ENCODE measurements at regions not wholly inside any gene's neighbourhood (a gene's known extent, or its start where the extent isn't known, plus 50 kb on each side); places are given as distances from the start of the nearest gene placed in this dataset.

DNA sequence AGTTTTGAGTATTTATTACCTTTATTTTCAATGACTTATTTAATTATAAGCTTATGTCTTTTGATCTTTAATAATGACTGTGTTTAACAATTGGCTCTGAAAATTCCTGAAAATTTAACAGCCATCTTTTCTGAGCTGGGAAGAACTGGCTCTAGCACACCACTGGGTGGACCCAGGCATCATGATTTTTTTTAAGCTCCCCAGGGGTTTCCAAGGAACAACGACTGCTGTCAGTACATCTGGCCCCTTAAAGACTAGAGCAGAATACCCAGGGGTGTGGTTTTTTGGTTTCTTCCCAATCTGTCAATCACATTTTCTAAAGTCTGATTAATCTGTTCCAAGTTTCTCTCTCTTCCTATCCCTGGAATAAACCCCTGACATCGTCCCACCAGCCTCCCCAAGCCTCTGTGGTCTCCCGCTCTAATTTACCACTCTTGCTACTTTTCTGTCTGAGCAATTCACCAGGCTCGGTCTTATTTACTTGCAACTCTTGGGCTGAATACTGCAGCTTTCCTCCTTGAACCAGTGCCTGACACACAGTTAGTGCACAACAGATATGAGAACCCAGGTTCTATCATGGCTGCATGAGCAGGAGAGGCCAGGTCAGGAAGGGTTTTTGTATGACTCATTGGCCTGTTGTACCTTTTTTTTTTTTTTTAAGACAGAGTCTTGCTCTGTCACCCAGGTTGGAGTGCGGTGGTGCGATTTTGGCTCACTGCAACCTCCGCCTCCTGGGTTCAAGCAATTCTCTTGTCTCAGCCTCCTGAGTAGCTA, 321.9 kb downstream of the ZSWIM6 start:
- no peak for DNase-seq

GRCh38 chr5:61654876-61655275, 322.8 kb downstream of the ZSWIM6 start:
- no peak for DNase-seq

DNA sequence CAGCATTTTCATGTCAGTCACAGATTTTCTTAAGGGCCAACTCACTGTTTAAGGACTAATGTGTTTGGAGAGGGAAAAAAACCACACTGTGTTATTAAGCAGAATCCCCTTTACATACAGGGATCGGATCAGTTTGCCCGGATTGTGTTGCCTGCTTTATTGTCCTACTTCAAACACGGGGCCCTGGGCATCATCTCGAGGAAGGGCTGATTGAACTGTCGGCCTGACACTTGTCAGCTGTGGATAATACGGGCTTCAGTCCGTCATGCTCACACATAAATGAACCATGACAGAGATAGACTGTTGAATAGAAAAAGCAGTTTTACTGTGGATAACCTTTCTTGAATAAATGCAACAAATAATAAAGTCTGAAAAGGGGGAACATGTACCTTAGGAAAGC, 325.0 kb downstream of the ZSWIM6 start:
- DNase-seq, result no peak

GRCh38 chr5:61657686-61658085, 325.6 kb downstream of the ZSWIM6 start:
- no peak for DNase-seq

GRCh38 chr5:61658592-61659008, 326.5 kb downstream of the ZSWIM6 start:
- DNase-seq, result peak; percentile 74

DNA sequence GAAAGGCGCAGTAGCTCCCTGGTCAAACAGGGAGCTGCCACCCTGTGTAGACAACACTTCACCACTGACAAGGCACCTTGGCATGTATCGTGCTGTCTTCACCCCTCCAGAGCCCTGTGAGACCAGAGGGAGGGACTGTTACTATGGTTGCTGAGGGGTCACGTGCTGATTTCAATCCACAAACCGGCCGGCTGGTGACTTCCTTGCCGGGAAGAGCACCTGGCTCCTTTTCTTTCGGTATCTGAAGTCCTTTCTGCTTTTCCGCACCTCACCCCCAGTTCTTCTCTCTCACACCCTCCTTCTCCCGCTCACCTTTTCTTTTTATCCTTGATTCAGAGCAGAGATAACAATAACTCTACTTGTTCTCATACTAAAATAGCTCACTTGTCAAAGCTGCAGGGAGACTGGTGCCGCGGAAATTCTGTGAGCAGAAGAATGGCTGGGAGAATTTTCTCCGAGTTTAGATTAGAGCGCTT, 327.2 kb downstream of the ZSWIM6 start:
- no peak for DNase-seq

GRCh38 chr5:61662670-61663069, 330.6 kb downstream of the ZSWIM6 start:
- DNase-seq, result no peak

GRCh38 chr5:61666064-61666621, 334.1 kb downstream of the ZSWIM6 start:
- DNase-seq, result no peak

GRCh38 chr5:61667525-61668218, 335.6 kb downstream of the ZSWIM6 start:
- DNase-seq, result no peak

DNA sequence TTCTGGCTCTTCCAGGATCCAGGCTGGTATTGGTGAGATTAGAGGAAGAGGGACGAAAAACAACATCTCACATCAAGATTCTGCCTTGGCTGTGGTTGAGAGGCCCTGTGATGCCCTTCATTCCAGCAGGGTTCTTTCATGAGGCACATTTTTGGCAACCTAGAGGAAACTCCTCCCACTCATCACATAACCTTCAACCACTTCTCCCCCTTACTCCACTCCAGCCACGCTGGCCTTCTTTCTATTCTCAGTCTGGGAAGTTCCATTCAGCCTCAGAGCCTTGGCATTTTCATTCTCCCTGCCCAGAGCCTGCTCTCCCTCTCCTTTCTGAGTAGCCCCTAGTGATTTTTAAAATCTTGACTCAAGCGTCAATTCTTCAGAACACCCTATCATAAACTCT, 337.5 kb downstream of the ZSWIM6 start:
- DNase-seq, result no peak

DNA sequence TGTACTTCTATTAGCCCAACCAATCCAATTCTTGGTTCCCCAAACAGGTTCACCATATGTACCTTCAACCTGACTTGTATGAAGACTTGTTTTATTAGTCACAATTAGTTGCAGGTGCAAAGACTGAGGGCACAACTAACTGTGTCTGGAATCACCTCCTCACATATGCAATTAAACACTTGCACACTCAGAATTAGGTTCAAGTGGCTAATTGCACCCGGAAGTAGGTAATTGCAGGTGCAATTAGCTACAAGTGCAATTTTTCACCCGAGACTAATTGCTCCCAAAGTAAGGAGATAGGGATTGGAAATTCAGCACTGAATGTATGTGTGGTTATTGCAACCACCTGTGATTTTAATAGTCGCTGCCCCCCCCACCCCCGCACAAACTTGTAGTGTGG, 338.9 kb downstream of the ZSWIM6 start:
- no peak for DNase-seq

DNA sequence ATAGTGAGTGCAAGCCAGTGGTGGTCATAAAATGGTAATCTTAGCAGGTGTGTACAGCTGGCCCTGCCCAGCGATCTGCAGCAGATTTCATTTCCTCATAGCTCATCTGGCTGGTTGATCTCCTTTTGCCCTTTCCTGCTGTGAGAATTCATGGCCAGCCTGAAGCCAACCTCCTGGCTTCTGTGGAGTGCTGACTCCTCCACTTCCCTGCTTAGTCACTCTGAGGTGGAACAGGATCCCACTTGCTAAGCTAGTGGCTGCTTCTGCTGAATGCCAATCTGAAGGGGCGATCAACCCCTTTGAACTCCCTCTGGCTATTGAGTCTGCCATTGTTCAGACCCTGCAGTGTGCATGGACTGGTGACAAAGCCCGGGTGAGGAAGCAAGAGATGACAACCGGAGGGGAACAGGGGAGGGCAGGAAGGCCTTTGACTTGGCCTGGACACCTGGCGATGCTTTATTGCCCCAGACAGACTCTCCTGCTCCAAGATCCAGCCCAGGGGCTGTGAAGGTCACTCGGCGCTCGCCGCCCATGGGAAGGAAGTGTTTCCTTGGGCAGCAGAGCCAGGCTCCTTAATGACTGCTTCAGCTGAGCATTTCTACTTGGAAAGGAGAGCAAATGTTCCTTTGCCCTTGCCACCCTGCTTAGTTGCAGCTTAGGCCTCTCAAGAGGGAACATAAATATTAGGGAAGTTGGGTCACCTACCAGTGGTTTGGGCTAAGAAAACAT, 341.1 kb downstream of the ZSWIM6 start:
- DNase-seq, result no peak

DNA sequence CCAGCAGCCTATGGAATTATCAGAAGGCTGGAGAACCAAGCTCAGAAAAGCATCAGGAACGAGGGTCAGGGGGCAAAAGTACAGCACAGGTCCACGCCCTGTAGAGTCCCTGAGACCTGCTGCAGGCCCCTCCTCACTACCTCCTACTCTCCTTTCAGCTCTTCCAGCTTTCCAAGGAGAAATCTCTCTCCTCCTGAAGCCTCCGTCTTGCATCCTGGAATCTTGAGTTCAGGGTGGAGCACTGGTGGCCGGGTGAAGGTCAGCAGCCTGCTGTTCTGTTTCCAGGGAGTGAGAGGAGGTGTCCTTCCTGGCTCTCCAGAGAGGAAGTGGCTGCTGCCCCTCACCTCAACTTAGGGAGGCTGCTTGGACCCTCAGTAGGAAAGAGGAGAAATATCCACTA, 342.3 kb downstream of the ZSWIM6 start:
- DNase-seq, result no peak

GRCh38 chr5:61675015-61675692, 343.1 kb downstream of the ZSWIM6 start:
- no peak for DNase-seq

GRCh38 chr5:61677220-61677619, 345.2 kb downstream of the ZSWIM6 start:
- DNase-seq, result no peak

GRCh38 chr5:61678966-61679365, 346.9 kb downstream of the ZSWIM6 start:
- no peak for DNase-seq

DNA sequence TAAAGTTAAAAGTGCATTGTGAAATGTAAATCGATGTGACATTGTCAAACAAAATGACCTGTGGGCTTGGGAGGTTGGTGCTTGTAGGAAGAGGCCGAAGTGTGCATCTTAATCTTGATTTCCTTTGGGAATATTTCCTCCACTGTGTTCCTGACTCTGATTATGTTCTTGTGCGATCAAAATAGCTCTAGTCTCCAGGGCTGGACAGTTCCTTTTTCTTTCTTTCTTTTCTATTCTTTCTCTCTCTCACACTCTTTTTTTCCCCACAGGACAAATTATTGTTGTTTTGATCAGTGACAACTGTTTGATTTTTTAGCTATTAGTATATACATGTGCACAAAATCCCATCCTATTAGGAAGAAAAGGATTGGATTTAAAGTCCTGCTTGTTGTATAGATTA, 347.5 kb downstream of the ZSWIM6 start:
- no peak for DNase-seq

GRCh38 chr5:61680247-61680646, 348.2 kb downstream of the ZSWIM6 start:
- DNase-seq, result no peak

GRCh38 chr5:61683148-61683547, 351.1 kb downstream of the ZSWIM6 start:
- no peak for DNase-seq

DNA sequence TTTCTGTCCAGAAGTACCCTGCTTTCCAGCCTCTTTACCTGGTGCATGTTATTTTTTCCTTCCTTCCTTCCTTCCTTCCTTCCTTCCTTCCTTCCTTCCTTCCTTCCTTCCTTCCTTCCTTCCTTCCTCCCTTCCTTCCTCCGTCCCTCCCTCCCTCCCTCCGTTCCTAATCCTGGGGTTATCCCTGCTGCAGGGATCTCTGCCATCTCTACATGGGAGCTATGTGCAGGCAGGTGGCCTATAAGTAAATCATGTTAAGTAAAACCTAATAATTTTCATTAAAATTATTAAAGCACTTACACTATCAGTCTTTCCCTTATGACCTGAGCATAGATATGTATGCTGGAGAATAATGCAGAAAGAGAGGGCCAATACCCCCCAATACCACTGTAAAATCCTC, 351.9 kb downstream of the ZSWIM6 start:
- DNase-seq, result no peak

- DNase-seq, result no peak
Measured at GRCh38 chr5:61686491-61687257, 354.6 kb downstream of the ZSWIM6 start.

GRCh38 chr5:61687371-61687770, 355.3 kb downstream of the ZSWIM6 start:
- DNase-seq, result no peak
